DOHH2 (cell line): ENCODE measurements at regions not wholly inside any gene's neighbourhood (a gene's known extent, or its start where the extent isn't known, plus 50 kb on each side); places are given as distances from the start of the nearest gene placed in this dataset.

ENCODE experiments used
- CTCF ChIP-seq: fragments of 200-600 bp; sonication (generic); IDR thresholded peaks from one replicate; pipeline ENCODE4 v1.5.1; 2014; ENCODE audit warnings: antibody characterized with exemption, mild to moderate bottlenecking, low read depth, low read length; ENCODE audit not compliant: poor library complexity, severe bottlenecking
- EZH2phosphoT487 ChIP-seq: fragments of 200-600 bp; sonication (generic); IDR thresholded peaks from 2 replicates; pipeline ENCODE4 v1.6.1; 2017; ENCODE audit warnings: borderline replicate concordance, mild to moderate bottlenecking, antibody characterized with exemption, low read length, moderate library complexity, mixed read lengths

DNA sequence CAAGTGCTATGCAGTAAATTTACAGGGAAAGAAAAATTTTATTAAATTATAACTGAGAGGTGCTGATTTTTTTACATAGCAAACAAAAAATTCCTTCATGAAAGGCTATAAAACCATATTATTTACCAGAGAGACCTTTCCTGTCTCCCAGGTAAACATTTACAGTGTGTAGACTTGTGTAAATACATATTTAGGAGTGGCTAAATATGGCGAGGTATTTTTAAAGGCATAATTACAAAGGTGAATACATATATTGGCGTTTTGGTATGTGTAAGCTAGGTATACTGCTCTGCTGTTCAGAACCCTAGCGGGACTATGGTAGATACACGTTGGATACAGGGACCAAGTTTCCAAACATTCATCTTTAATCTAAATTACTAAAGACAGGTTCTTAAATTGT, 170.6 kb upstream of the MEF2C start:
- TF ChIP-seq CTCF (no peak), EZH2phosphoT487 (no peak)
